CD4-positive, alpha-beta T cell treated with Interleukin-1 beta for 1 hour (primary cell): ENCODE measurements at regions not wholly inside any gene's neighbourhood (a gene's known extent, or its start where the extent isn't known, plus 50 kb on each side); places are given as distances from the start of the nearest gene placed in this dataset.
"Not testable (repeated sequence)": the region's sequence is repeated elsewhere in the genome, so short reads cannot be mapped to it uniquely, and the experiment has no call there.

ENCODE experiments used
- DNase-seq, 2 donors: peaks; one replicate each; pipeline ENCODE4 v3.0.0-alpha.2; 2020 to 2022

DNA sequence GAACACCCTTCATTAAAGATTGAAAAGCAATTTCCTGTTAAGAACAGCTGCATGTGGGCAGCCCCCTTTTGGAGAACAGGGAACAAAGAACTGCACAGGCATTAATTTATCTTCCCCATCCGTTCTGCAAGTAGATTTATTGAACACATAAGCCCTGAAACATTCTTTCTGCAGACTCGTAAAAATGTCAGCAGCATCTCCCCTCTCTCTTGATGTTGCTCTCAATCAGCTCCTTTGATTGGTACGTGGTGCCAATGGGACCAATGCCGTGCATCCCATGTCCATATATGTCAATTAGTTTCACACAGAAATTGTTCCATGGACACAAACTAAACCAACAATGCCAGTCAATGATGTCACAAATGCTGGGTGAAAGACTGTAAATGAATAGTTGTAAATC is 228.5 kb upstream of the RASGEF1B start:
- DNase-seq: no peak

DNA sequence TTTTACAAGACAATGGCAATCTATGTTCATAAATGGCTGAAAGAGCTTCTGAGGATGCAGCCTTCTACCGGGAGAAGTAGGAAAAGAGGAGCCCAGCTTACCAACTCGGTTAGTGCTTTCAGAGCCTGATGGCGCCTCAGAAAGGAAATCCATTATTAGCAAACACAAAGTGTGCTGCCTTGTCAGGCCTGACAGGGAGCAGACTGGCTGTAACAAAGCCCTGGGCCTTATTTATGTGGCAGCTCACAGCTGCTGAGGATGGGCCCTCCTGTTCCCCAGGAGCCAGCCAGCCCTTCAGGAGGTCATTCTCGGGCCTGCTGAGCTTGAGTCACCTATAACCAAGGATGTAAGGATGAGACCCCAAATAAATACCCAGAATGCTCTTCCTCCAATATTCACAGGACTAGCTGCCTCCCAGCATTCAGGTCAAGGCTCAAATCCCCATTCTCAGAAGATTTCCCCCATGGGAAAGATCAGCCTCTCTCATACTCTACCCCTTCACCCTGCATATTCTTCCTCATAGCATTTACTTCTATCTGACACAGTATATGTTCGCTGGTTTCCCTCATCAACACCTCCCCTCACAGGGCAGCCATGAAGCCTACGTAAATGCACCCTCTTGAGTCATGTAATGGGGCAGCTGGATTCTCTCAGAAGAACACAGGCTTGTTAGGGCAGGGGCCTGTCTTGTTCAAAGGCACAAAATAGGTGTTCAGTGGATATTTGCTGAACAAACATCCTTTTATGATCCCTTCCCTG is 227.0 kb upstream of the RASGEF1B start:
- no peak for DNase-seq

DNA sequence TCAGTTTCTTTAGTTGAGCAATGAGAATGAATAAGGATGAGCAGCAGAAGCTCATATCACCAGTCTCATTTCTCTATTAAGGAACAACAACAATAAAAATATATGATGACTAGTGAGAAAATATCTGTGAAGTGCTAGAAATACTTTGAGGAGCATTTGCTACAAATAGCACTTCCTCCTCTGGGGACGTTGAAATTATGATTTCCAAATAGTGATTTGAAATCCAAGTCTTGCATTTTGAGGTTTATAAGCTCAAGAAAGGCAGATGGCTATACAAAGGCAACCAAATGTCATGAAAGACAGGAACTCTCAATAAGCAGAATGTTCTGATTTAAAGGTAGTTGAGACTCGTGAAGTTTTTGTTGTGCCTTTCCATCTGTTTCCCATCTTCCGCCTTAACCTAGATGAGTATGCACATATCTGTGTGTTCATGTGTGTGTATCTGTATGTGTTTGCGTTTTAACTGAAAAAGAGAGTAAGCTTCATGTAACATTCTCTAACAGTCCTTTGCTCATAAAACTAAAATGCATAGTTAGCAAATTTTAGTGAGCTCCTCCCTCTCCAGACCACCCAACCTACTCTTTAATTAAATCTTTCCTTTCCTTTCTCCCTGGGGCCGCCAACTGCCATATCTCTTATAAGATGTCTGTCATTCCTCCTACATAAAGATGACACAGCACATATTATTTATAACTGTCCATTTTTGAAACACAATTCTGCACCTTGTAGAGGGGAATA is 222.6 kb upstream of the RASGEF1B start:
- DNase-seq: no peak

DNA sequence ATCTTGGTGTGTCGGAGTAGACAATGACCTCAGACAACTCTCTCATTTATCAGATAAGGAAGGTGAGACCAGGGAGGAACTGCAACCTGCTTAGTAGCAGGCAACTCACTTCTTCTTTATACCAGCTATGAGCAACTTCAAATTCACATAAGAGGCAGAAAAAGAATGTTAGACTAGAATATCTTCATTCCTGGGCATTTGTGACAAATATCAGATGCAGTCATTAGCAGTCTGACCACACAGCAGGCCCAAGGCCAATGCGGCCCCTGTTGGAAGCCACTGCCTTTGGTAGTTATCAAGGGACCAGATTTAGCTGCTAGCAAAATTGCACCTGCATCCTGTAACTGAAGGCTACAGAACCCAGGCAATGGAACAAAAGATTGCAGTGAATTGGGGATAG is 219.2 kb upstream of the RASGEF1B start:
- DNase-seq: no peak

DNA sequence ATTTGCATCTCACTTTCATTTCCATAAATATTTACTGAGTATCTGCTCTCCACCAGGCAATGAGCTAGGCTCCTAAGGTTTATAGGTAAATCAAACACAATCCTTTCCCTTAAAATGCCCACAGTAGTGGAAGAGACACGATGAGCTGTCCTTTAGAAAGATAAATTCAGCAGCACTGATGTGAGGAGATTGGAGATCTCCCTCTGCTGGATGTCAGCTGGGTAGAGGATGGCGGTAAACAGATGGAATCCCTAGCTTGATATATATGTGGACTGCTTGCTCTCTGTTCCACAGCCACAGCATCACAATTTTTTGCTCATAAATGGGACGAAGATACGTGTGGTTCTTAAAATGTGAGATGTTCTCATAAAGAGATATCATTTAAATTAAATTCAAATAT is 216.4 kb upstream of the RASGEF1B start:
- DNase-seq: peak; percentile 1 to 11

DNA sequence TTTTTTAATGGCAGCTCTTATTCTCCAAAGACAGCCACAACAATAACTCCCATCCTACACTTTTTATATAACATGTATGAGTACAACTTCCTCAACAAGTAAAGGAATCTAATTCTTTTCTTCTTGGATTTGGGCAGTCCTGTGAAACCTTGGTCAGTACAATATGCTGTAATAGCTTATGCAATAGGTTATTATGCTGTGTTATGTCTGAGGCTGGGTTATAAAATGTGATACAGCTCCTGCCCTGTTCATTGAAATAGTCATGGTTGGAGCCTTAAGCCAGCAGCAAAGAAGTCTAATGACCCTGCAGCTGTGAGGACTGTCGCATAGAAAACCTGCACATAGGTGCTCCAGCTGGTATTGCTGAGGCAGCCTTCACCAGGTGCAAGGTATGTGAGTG is 215.8 kb upstream of the RASGEF1B start:
- DNase-seq: no peak

DNA sequence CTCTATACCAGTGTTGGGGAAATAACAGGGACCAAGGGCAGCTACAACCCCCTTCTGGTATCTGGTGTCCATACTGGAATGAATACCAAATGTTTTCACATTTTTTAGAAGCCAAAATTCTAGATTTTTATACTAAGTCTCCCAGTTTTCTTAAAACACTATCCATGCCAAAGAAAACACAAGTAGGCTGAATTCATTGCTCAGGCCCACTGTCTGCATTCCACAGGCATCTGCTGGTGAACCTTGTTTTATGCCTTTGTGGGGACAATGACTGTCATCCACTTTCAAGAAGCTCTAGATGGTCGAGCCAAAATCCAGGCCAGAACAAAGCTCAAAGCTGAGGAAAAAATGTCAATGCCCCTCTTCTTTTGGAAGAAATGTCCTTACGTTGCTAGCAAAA is 213.4 kb upstream of the RASGEF1B start:
- no peak for DNase-seq

DNA sequence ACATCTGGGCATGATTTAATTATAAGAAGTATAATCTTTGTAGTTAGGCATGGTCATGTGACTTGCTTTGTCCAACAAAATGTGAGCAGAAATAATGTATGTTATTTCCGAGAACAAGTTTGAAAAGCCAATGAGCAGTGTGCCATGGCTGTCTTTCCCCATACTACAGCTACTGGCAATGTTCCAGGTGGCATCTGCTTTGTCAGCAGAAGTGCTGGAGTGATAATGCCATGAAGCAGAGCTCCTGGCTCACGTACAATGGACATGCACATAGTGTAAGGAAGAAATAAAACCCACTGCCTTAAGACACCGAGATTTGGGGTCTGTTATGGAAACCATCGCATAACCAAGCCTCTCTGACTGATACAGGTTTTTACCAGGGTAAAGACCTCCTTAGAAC is 212.6 kb upstream of the RASGEF1B start:
- no peak for DNase-seq

DNA sequence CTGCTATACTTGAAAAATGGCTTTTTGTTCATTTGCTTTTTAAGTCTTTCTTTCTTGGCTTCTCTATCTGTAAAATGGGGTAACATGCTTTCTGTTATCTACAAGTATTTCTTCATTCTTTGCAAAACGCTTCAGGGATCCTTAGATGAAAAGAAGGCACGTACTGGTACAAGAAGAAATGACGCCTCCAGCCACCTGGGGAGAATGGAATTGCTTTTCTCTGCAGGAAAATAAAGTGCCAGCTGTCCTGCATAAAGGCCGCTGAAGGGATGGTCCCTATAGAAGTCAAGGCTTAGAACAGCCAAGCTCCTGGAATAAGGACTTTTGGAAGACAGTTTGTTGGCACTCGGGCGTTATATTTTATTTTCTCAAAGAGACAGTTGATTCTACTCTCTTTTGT is 210.8 kb upstream of the RASGEF1B start:
- DNase-seq: no peak

DNA sequence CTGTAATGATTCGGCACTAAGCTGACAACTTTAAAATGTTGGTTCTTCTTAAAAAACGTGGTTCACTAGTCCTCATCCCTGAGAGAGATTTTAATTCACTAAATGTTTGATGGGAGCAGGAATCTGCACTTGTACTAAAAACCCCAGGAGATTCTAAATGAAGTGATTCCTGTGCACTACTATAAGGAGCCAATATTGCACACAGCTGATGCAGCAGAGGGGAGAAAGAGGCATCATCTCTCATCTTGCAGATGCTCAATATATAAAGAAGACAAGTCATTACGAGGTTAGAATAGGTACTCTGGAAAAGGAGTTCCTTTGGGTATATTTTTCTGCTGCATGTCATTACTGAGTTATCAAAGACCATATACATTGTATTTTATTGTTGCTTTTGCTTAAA is 207.6 kb upstream of the RASGEF1B start:
- DNase-seq: no peak

DNA sequence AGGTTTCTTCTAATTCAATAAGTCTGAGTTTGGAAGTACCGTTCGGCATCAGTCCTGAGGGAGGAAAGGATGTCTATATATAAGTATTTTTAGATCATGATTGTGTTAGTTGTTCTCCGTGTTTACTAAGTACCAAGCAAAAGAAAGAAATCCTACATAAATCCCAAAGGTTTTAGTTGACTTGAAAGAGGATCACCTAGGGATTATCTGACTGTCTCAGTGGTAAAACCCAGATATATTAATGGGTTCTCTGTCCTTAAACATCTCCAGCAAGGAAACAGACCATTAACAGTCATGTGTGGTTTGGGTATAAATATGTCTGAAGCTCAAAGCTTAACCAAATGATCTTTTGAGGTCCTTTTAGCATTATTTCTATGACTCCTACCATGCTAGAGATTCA is 207.1 kb upstream of the RASGEF1B start:
- no peak for DNase-seq

DNA sequence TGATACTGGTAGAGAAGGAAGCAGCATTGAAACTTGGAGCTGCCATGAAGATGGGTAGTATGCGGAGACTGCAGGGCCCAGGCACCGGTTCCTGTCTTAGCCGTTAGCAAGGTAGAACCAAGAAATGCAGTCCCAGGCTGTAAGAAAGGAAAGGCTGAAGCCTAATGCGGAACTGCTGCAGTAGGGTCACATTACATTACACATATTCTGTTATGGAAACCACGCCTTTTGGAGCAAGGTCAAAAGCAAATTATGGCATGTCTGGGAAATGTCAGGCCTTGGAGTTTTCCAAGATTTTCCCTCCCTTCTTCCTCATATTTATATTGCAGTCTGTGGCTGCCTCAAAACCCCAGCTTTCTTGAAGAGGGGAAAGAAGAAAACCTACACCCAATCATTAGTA is 204.8 kb upstream of the RASGEF1B start:
- DNase-seq: no peak

DNA sequence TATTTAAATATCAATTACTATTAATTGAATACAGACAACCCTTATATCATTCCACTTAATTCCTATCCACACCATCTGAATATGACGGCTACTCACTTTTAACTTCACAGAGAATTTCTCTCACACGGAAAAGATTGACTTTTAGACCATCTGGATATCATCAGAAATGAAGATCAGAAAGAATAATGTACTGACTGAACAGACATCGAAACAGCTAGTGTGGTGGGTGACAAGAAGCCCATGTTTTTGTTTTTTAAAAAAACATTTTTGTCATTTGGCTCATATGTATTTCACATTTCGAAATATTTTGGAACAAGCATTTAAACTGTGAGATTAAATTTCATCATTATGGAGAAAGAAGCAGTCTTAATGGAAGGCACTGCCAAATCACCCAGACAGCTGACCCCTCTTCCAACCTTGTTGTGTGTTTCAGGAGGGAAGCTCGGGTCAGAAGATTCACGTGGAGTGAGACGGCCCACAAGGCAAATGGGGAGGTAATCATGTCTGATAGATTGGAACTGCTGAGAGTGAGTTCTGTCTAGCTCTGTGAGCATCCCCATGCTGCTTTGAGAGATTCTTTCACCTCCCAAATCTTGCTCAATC is 204.2 kb upstream of the RASGEF1B start:
- DNase-seq: no peak

DNA sequence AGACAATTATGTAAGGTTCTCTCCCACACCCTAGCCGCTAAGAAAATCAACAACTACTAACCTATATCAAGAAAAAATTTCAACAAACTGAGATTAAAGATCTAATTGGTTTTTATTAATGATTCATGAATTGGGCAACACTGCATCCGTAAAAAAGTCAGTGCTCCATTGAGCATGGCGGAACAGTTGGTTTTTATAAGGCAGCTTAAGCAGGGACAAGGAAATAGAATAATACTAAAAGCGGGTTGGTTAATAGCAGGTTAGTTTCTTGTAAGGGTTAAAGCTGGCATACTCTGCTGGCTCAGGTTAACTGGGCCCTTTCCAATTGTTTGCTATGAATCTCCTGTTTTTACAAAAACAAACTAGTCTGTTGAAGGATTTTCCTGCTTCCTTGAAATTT is 202.3 kb upstream of the RASGEF1B start:
- DNase-seq: no peak

DNA sequence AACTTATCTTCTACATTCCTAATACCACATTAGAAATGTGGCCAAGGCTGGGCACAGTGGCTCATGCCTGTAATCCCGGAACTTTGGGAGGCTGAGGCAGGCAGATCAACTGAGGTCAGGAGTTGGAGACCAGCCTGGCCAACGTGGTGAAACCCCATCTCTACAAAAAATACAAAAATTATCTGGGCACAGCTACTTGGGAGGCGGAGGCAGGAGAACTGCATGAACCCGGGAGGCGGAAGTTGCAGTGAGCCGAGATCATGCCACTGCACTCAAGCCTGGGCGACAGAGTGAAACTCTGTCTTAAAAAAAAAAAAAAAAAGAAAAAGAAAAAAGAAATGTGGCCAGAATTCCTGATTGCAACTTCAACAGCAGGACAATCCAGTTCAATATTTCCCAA is 196.6 kb upstream of the RASGEF1B start:
- DNase-seq: not testable (repeated sequence)

DNA sequence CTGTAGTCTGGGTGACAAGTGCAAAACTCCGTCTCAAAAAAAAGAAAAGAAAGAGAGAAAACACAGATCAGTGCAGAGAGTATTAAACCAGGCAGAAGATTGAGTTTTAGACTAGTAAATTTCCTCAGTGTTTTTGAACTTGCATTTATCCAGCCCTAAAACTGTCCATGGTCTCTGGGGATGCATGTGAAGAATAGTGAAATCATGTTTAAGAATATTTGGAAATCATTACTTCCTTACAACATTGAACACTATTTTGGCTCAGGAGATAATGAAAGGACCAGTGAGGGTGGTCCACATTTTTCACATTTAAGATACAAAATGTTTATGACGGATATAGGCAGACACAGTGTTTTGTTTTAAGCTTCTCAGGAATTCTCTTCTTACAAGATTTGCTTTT is 195.8 kb upstream of the RASGEF1B start:
- no peak for DNase-seq

DNA sequence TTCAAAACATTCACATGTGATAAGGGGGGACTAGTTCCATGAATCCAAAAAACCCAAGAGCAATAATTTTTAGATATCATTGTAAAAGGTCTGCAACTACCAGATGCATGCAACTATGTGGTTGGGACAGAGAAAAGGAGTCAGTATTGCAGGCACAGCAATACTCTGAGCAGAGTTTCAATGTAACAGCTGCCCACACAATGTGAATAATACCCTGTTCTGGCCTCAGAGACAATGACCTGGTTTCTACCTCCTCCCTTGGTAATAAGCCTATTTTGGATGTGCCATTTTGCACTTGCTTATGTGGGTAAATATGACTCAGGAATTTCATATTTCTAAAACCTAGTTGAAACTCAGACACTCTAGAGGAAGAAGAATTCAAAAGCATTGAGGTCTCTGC is 194.8 kb upstream of the RASGEF1B start:
- no peak for DNase-seq

DNA sequence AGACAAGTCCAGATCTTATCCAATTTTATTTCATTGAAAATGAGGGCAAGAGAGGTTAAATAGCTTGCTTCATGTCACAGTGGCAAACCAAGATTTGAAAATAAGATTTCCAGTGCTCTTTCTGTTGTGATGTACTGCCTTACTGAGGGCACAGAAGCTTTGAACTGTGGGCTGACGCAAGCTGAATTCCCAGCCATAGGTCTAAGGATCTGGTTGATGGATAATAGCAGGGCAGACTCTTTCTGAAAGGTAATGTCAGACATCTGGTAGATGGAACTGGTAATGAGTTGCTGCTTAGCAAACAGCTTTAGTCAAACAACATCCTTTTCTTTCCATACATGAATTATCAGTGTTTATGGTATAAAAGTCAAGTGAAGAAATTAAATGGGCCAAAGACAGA is 193.9 kb upstream of the RASGEF1B start:
- no peak for DNase-seq

DNA sequence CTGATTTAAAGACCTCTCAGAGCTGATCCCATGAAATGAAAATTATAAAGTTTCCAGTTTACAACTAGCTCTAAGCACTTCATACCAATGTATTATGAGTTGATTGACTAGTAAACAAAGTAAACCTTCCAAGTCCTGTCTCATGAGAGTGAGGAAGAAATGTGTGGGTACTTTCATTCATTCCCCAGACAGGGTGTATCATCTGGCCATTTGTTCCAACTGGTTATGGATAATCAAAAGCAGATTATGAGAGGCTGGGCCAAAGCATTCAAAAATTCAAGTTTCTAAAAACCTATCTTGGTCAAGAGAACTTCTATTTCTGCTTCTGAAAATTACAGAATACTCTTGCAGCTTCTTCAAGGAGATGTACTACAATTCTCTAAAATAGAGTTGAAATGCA is 193.3 kb upstream of the RASGEF1B start:
- no peak for DNase-seq

DNA sequence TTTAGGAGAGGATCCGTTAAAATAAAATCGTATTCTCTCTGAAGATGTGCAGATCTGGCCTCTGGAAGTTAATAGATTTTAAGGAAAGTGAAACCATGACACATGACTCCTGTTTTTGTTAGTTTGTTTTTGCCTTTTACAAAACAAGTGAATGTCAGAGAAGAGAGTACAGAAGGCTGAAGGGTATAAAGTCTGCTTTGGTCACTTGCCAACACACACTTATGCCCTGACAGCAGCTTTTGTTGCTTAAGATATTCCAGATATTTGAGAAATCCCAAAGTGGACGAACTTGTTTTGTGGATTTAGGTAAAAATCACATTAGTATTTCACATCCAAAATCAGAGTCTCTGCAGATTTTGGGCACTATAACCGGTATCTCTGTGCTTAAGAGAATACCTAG is 192.4 kb upstream of the RASGEF1B start:
- no peak for DNase-seq

DNA sequence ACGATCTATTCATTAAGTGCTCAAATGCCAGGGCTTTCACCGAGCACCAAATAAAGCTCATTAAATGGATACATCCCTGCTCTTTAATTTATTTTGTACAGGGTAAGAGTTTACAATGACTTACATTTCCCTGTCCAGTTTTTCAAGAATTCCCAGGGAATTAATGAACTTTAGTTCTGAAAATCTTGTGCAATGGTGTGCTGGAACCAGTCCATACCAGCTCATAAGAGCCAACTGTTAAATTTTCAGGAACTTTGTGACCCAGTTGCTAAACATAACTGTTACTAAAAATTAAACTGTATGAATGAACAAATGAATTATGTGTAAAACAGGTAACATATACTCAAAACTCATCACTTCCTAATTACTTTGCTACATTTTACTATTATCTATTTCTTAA is 191.7 kb upstream of the RASGEF1B start:
- DNase-seq: no peak

DNA sequence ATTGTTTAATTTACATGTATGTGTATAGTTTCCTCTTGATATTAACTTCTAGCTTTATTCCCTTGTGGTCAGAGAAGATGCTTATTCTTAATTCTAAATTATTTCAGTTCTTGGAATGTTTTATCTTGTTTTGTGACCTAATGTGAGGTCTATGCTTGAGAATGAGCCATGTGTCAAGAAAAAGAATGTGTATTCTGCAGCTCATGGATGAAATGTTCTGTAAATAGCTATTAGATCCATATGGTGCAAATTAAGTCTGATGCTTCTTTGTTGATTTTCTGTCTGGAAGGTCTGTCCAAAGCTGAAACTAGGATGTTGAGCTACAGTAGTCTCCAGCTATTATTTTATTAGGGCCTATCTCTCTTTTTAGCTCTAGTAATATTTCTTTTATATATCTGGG is 187.3 kb upstream of the RASGEF1B start:
- no peak for DNase-seq

DNA sequence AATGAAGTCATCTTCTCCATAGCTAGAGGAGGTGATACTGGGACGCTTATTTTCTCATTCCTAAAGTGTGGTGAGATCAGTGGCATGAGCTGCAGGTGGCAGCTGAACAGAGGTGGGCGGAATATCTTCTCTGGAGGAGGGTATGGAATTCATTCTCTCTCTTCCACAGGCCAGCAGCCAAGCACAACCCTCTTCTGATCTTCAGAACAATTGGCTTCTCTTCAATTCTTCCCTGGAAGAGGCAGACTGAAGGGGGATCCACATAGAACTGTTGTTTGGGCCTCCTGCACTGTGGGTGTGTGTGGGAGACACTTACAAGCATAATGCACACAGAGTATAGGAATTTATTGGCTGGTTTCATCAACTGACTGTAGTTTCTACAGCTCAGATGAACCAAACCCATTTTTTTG is 180.4 kb upstream of the RASGEF1B start:
- DNase-seq: no peak

DNA sequence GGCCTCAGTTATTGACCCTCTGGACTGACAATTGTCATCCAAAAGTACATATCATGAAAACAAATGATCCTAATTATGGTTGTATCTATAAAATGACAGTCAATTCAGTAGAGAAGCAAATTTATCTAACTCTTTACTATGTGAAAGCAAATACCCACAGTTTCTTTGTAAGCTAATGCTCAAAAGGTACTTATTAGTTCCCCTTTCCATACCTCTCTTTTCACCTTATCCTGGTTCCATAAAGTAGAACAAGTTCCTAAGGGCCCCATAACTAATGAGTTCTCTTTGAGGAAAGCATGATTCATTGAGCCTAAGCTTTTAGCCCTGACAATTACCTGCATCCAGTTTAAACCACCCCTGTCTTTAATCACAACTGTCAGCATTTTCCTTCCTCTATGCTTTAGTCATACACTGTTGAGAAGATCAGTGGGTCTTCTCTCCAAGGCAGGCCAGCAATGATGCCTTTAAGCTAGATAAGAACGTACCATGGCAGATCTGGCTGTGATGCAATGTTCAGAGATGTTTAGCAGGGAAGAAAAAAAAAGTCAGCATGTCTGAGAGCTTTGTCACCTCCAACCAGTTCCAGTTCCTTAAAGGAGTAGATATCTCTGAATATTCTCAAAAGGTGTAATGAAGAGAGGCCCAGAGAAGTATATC is 179.7 kb upstream of the RASGEF1B start:
- no peak for DNase-seq
